SK-N-MC (cell line): ENCODE measurements at regions not wholly inside any gene's neighbourhood (a gene's known extent, or its start where the extent isn't known, plus 50 kb on each side); places are given as distances from the start of the nearest gene placed in this dataset.

Source experiments
- EZH2 ChIP-seq: fragments of 200-600 bp; sonication (generic); IDR thresholded peaks from one replicate; pipeline ENCODE4 v1.6.1; 2017; ENCODE audit warnings: antibody characterized with exemption
- POLR2AphosphoS5 ChIP-seq: IDR thresholded peaks from 2 replicates; pipeline ENCODE4 v1.6.1; 2012; ENCODE audit warnings: mild to moderate bottlenecking, low read depth, low read length, borderline replicate concordance

DNA sequence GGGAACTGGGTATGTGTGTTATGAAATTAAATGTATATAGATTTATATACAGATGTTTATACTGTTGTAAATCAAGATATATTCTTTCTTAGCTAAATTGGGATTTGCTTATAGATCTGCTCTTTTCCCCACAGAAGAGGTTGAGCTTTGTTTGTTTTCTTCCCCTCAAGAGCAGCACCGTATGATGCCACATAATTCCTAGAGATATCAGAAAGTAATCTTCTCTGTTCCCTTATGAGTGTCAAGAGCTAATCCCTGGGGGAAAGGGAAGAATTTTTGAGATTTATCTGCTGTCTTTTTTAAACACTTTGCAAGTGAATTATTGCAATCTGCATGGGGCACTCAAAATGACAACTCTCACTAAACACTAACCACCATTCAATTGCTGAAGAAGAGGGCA, 68.7 kb upstream of the SP4 start:
- TF ChIP-seq EZH2 = no peak
- no peak for TF ChIP-seq POLR2AphosphoS5
